ENCODE measurements at regions not wholly inside any gene's neighbourhood (a gene's known extent, or its start where the extent isn't known, plus 50 kb on each side); places are given as distances from the start of the nearest gene placed in this dataset.

- Histone ChIP-seq H3K4me2 (ENCODE audit: insufficient read depth, low read length, poor library complexity, severe bottlenecking) (no peak overlapping the region), H3K27ac (replicated peaks; ENCODE audit: low read length) (no peak overlapping the region), H2BK15ac (ENCODE audit: low read length) (no peak overlapping the region), H3K27me3 (ENCODE audit: control insufficient read depth in 3 of 3, insufficient read depth in 3 of 3, low read depth in 1 of 3, low read length in 3 of 3) (no peaks in the 10 kb centered on the region), H3K4ac (ENCODE audit: low read length) (no peak overlapping the region), H2AK5ac (ENCODE audit: low read depth, low read length) (no peak overlapping the region), H3K23ac (ENCODE audit: low read depth, low read length, poor library complexity) (no peak overlapping the region), H3K9me3 (replicated peaks in 1 of 2; ENCODE audit: control insufficient read depth in 2 of 2, insufficient read depth in 1 of 2, low read depth in 1 of 2, low read length in 2 of 2) (no peaks in the 10 kb centered on the region), H3K79me1 (ENCODE audit: low read depth, low read length) (no peaks in the 10 kb centered on the region), H3K18ac (ENCODE audit: low read length) (no peak overlapping the region), H2BK5ac (ENCODE audit: low read length) (no peak overlapping the region), H2BK12ac (ENCODE audit: low read length) (no peak overlapping the region), H3K14ac (ENCODE audit: low read length) (no peak overlapping the region), H4K91ac (ENCODE audit: low read depth, low read length, poor library complexity) (no peak overlapping the region), H2AFZ (ENCODE audit: low read length) (no peak overlapping the region), H3K4me3 (ENCODE audit: low read length in 2 of 2) (no peak overlapping the region), H3K4me1 (ENCODE audit: control insufficient read depth in 2 of 2, insufficient read depth in 1 of 2, low read depth in 1 of 2, low read length in 2 of 2) (no peaks in the 10 kb centered on the region), H2BK120ac (ENCODE audit: low read depth, low read length) (no peak overlapping the region), H3K9ac (ENCODE audit: low read depth, low read length, poor library complexity) (no peak overlapping the region), H4K8ac (ENCODE audit: low read depth, low read length) (no peak overlapping the region), H3K36me3 (replicated peaks in 1 of 2; ENCODE audit: control insufficient read depth in 2 of 2, insufficient read depth in 2 of 2, low read length in 2 of 2) (peaks cover 0 to 2% of the 10 kb centered on the region in 2 donors)
- no CpG with 5 or more reads among the region's 2 CpGs for WGBS, 2 donors (ENCODE audit: extremely low coverage in 2 of 2, insufficient read length in 2 of 2, insufficient replicate concordance in 1 of 2)
- no peak for DNase-seq (ENCODE audit: low spot score)
Observed at GRCh38 chr10:36362257-36362656, 720.2 kb upstream of the FZD8 start.

GRCh38 chr10:36358736-36359135 lies 716.6 kb upstream of the FZD8 start:
- H4K8ac ChIP-seq (ENCODE audit: low read depth, low read length), result no peak overlapping the region
- no peak overlapping the region for H3K4me3 ChIP-seq (ENCODE audit: low read length in 2 of 2)
- no peak overlapping the region for H2AK5ac ChIP-seq (ENCODE audit: low read depth, low read length)
- H3K9ac ChIP-seq (ENCODE audit: low read depth, low read length, poor library complexity), result no peak overlapping the region
- H3K27ac ChIP-seq (replicated peaks; ENCODE audit: low read length), result no peak overlapping the region
- H3K4me2 ChIP-seq (ENCODE audit: insufficient read depth, low read length, poor library complexity, severe bottlenecking), result no peak overlapping the region
- no peak overlapping the region for H3K4ac ChIP-seq (ENCODE audit: low read length)
- WGBS, 2 donors (ENCODE audit: extremely low coverage in 2 of 2, insufficient read length in 2 of 2, insufficient replicate concordance in 1 of 2), result no CpG with 5 or more reads among the region's 3 CpGs
- H4K91ac ChIP-seq (ENCODE audit: low read depth, low read length, poor library complexity), result no peak overlapping the region
- no peak overlapping the region for H2BK15ac ChIP-seq (ENCODE audit: low read length)
- H3K23ac ChIP-seq (ENCODE audit: low read depth, low read length, poor library complexity), result no peak overlapping the region
- H2BK5ac ChIP-seq (ENCODE audit: low read length), result no peak overlapping the region
- no peak overlapping the region for H2BK12ac ChIP-seq (ENCODE audit: low read length)
- no peak overlapping the region for H2BK120ac ChIP-seq (ENCODE audit: low read depth, low read length)
- H3K14ac ChIP-seq (ENCODE audit: low read length), result no peak overlapping the region
- no peaks in the 10 kb centered on the region for H3K79me1 ChIP-seq (ENCODE audit: low read depth, low read length)
- H3K36me3 ChIP-seq (replicated peaks in 1 of 2; ENCODE audit: control insufficient read depth in 2 of 2, insufficient read depth in 2 of 2, low read length in 2 of 2), result no peaks in the 10 kb centered on the region
- DNase-seq (ENCODE audit: low spot score), result no peak
- H3K4me1 ChIP-seq (ENCODE audit: control insufficient read depth in 2 of 2, insufficient read depth in 1 of 2, low read depth in 1 of 2, low read length in 2 of 2), result no peaks in the 10 kb centered on the region
- no peaks in the 10 kb centered on the region for H3K9me3 ChIP-seq (replicated peaks in 1 of 2; ENCODE audit: control insufficient read depth in 2 of 2, insufficient read depth in 1 of 2, low read depth in 1 of 2, low read length in 2 of 2)
- H3K18ac ChIP-seq (ENCODE audit: low read length), result no peak overlapping the region
- H3K27me3 ChIP-seq (ENCODE audit: control insufficient read depth in 3 of 3, insufficient read depth in 3 of 3, low read depth in 1 of 3, low read length in 3 of 3), result no peaks in the 10 kb centered on the region
- no peak overlapping the region for H2AFZ ChIP-seq (ENCODE audit: low read length)

- Histone ChIP-seq H2BK15ac (ENCODE audit: low read length) (no peak overlapping the region), H4K91ac (ENCODE audit: low read depth, low read length, poor library complexity) (no peak overlapping the region), H3K9ac (ENCODE audit: low read depth, low read length, poor library complexity) (no peak overlapping the region), H3K18ac (ENCODE audit: low read length) (no peak overlapping the region), H3K4ac (ENCODE audit: low read length) (no peak overlapping the region), H3K4me1 (ENCODE audit: control insufficient read depth in 2 of 2, insufficient read depth in 1 of 2, low read depth in 1 of 2, low read length in 2 of 2) (peaks cover 0 to 3% of the 10 kb centered on the region in 2 donors), H3K9me3 (replicated peaks in 1 of 2; ENCODE audit: control insufficient read depth in 2 of 2, insufficient read depth in 1 of 2, low read depth in 1 of 2, low read length in 2 of 2) (peaks cover 0 to 2% of the 10 kb centered on the region in 2 donors), H2AK5ac (ENCODE audit: low read depth, low read length) (no peak overlapping the region), H3K79me1 (ENCODE audit: low read depth, low read length) (no peaks in the 10 kb centered on the region), H3K23ac (ENCODE audit: low read depth, low read length, poor library complexity) (no peak overlapping the region), H2BK12ac (ENCODE audit: low read length) (no peak overlapping the region), H3K36me3 (replicated peaks in 1 of 2; ENCODE audit: control insufficient read depth in 2 of 2, insufficient read depth in 2 of 2, low read length in 2 of 2) (no peaks in the 10 kb centered on the region), H3K27me3 (ENCODE audit: control insufficient read depth in 3 of 3, insufficient read depth in 3 of 3, low read depth in 1 of 3, low read length in 3 of 3) (no peaks in the 10 kb centered on the region), H2AFZ (ENCODE audit: low read length) (no peak overlapping the region), H4K8ac (ENCODE audit: low read depth, low read length) (no peak overlapping the region), H3K27ac (replicated peaks; ENCODE audit: low read length) (no peak overlapping the region), H3K4me2 (ENCODE audit: insufficient read depth, low read length, poor library complexity, severe bottlenecking) (no peak overlapping the region), H3K4me3 (ENCODE audit: low read length in 2 of 2) (no peak overlapping the region), H2BK5ac (ENCODE audit: low read length) (no peak overlapping the region), H2BK120ac (ENCODE audit: low read depth, low read length) (no peak overlapping the region), H3K14ac (ENCODE audit: low read length) (no peak overlapping the region)
- no peak for DNase-seq (ENCODE audit: low spot score)
- no CpG with 5 or more reads among the region's 2 CpGs for WGBS, 2 donors (ENCODE audit: extremely low coverage in 2 of 2, insufficient read length in 2 of 2, insufficient replicate concordance in 1 of 2)
Observed at GRCh38 chr10:36354633-36355032, 712.5 kb upstream of the FZD8 start.

- no peak overlapping the region for H4K91ac ChIP-seq (ENCODE audit: low read depth, low read length, poor library complexity)
- H4K8ac ChIP-seq (ENCODE audit: low read depth, low read length), result no peak overlapping the region
- H2BK120ac ChIP-seq (ENCODE audit: low read depth, low read length), result no peak overlapping the region
- WGBS, 2 donors (ENCODE audit: extremely low coverage in 2 of 2, insufficient read length in 2 of 2, insufficient replicate concordance in 1 of 2), result no CpG with 5 or more reads among the region's 2 CpGs
- no peak overlapping the region for H3K27ac ChIP-seq (replicated peaks; ENCODE audit: low read length)
- H3K18ac ChIP-seq (ENCODE audit: low read length), result no peak overlapping the region
- H3K36me3 ChIP-seq (replicated peaks in 1 of 2; ENCODE audit: control insufficient read depth in 2 of 2, insufficient read depth in 2 of 2, low read length in 2 of 2), result no peaks in the 10 kb centered on the region
- no peak overlapping the region for H2BK15ac ChIP-seq (ENCODE audit: low read length)
- H3K9ac ChIP-seq (ENCODE audit: low read depth, low read length, poor library complexity), result no peak overlapping the region
- H3K23ac ChIP-seq (ENCODE audit: low read depth, low read length, poor library complexity), result no peak overlapping the region
- no peak overlapping the region for H3K4me2 ChIP-seq (ENCODE audit: insufficient read depth, low read length, poor library complexity, severe bottlenecking)
- H3K4me3 ChIP-seq (ENCODE audit: low read length in 2 of 2), result no peak overlapping the region
- peaks cover 0 to 3% of the 10 kb centered on the region in 2 donors for H3K4me1 ChIP-seq (ENCODE audit: control insufficient read depth in 2 of 2, insufficient read depth in 1 of 2, low read depth in 1 of 2, low read length in 2 of 2)
- H3K9me3 ChIP-seq (replicated peaks in 1 of 2; ENCODE audit: control insufficient read depth in 2 of 2, insufficient read depth in 1 of 2, low read depth in 1 of 2, low read length in 2 of 2), result peaks cover 0 to 2% of the 10 kb centered on the region in 2 donors
- H2AFZ ChIP-seq (ENCODE audit: low read length), result no peak overlapping the region
- H2BK12ac ChIP-seq (ENCODE audit: low read length), result no peak overlapping the region
- H2AK5ac ChIP-seq (ENCODE audit: low read depth, low read length), result no peak overlapping the region
- no peak for DNase-seq (ENCODE audit: low spot score)
- no peaks in the 10 kb centered on the region for H3K27me3 ChIP-seq (ENCODE audit: control insufficient read depth in 3 of 3, insufficient read depth in 3 of 3, low read depth in 1 of 3, low read length in 3 of 3)
- H3K14ac ChIP-seq (ENCODE audit: low read length), result no peak overlapping the region
- H2BK5ac ChIP-seq (ENCODE audit: low read length), result no peak overlapping the region
- H3K79me1 ChIP-seq (ENCODE audit: low read depth, low read length), result no peaks in the 10 kb centered on the region
- H3K4ac ChIP-seq (ENCODE audit: low read length), result no peak overlapping the region
Observed at GRCh38 chr10:36351159-36351558, 709.1 kb upstream of the FZD8 start.

Data from neuronal stem cell (in vitro differentiated cells).